Stomach (tissue), 4 donors: ENCODE measurements at regions not wholly inside any gene's neighbourhood (a gene's known extent, or its start where the extent isn't known, plus 50 kb on each side); places are given as distances from the start of the nearest gene placed in this dataset.

Experiments
- CTCF ChIP-seq, 7 experiments: fragments of 450-650 bp in 4 of 7; fragments of 200-600 bp in 3 of 7; sonication (generic) in 3 of 7; IDR thresholded peaks; one replicate each; pipeline ENCODE4 v1.5.1; 2016 to 2019; ENCODE audit warnings: antibody characterized with exemption in 7 of 7, control low read depth in 2 of 7, mild to moderate bottlenecking in 1 of 7
- POLR2A ChIP-seq, 4 donors: fragments of 450-650 bp; IDR thresholded peaks; one replicate each; pipeline ENCODE4 v1.6.1; 2016; ENCODE audit warnings: antibody characterized with exemption in 4 of 4, control low read depth in 2 of 4, mild to moderate bottlenecking in 1 of 4, moderate library complexity in 1 of 4

GRCh38 chr13:67515895-67516294 lies 285.8 kb upstream of the PCDH9 start:
- TF ChIP-seq CTCF (IDR thresholded peaks at IDR 0.05) (no peak), POLR2A (IDR thresholded peaks at IDR 0.05) (no peak)
